ENCODE measurements at regions not wholly inside any gene's neighbourhood (a gene's known extent, or its start where the extent isn't known, plus 50 kb on each side); places are given as distances from the start of the nearest gene placed in this dataset.

DNA sequence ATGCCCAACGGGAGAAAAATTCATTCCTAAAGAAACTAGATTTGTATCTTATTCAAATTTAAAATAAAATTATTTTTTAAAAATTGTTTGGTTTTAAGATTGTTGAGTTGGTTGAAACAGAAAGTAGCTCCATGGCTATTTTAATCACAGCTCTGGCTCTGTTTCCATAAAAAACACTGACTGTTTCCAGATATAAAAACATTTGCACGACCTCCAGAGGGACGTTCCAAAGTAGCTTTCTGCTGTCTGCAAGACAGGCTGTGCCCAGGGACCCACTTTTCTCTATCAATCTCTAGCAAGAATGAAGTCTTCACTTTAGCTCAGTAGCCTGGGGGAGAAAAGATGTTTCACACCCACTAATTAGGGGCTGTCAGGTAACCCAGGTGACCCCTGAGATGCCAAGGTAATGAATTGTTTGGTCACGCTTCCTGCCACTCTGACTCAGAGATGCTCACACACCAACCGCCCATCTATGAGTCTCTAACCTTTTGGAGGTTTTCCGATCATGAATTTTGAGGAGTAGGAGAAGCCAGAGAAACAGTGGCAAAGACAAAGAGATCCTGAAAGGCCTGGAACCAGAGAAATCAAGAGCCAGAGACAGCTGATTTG lies 220.1 kb upstream of the SOX9 start:
- intact Hi-C loops (cut with DNase I): no loop called here
- H3K9me3 ChIP-seq: no peaks in the 10 kb centered on the region
- no peak for DNase-seq (ENCODE audit: extremely low spot score)
- WGBS: 66% methylated on average over 6 of the region's 6 CpGs
- H3K4me3 ChIP-seq: no peak overlapping the region
- H3K4me1 ChIP-seq: no peaks in the 10 kb centered on the region
- TF ChIP-seq POLR2A (IDR thresholded peaks at IDR 0.05; ENCODE audit: low read depth) (no peak), POLR2AphosphoS5 (IDR thresholded peaks at IDR 0.05) (no peak), EP300 (IDR thresholded peaks at IDR 0.05) (no peak)
- TF ChIP-seq, protein P1, sequence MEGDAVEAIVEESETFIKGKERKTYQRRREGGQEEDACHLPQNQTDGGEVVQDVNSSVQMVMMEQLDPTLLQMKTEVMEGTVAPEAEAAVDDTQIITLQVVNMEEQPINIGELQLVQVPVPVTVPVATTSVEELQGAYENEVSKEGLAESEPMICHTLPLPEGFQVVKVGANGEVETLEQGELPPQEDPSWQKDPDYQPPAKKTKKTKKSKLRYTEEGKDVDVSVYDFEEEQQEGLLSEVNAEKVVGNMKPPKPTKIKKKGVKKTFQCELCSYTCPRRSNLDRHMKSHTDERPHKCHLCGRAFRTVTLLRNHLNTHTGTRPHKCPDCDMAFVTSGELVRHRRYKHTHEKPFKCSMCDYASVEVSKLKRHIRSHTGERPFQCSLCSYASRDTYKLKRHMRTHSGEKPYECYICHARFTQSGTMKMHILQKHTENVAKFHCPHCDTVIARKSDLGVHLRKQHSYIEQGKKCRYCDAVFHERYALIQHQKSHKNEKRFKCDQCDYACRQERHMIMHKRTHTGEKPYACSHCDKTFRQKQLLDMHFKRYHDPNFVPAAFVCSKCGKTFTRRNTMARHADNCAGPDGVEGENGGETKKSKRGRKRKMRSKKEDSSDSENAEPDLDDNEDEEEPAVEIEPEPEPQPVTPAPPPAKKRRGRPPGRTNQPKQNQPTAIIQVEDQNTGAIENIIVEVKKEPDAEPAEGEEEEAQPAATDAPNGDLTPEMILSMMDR (IDR thresholded peaks at IDR 0.05): no peak
- no peak overlapping the region for H3K27ac ChIP-seq (replicated peaks in 1 of 4)
- H3K27me3 ChIP-seq: no peaks in the 10 kb centered on the region
- H3K36me3 ChIP-seq: no peaks in the 10 kb centered on the region

DNA sequence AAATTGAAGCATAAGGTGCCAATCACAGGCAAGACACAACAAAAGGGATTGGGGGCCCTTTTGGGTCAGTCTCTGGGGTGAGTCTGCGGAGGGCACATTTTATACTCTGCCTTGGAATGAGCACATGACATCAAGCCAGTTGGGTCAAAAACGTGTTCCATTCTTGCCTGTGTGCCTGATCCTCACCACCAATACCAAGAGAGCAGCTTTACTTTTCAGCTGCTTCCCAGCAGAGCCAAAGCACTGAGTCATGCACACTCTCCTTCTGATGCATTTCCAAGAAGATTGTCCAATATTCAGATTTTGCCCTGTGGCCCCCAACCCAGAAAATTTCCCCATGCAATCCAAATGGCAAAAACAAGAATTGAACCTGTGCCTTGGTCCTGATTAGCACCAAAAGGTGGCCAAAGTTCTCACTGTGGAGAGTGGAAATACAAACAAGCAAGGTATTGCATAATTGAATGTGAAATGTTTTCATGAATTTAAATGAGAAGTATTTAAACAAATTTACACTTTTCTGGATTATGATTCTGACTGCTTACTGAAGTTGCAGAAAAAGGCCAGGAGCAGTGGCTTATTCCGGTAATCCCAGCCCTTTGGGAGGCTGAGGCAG lies 217.8 kb upstream of the SOX9 start:
- no peaks in the 10 kb centered on the region for H3K9me3 ChIP-seq
- H3K27ac ChIP-seq (replicated peaks in 1 of 4): no peak overlapping the region
- no peaks in the 10 kb centered on the region for H3K36me3 ChIP-seq
- H3K4me1 ChIP-seq: no peaks in the 10 kb centered on the region
- no peak overlapping the region for H3K4me3 ChIP-seq
- TF ChIP-seq EP300 (IDR thresholded peaks at IDR 0.05) (no peak), POLR2A (IDR thresholded peaks at IDR 0.05; ENCODE audit: low read depth) (no peak), POLR2AphosphoS5 (IDR thresholded peaks at IDR 0.05) (no peak)
- TF ChIP-seq, protein P1 (IDR thresholded peaks at IDR 0.05): no peak
- intact Hi-C loops (cut with DNase I): no loop called here
- H3K27me3 ChIP-seq: no peaks in the 10 kb centered on the region
- DNase-seq (ENCODE audit: extremely low spot score): no peak
- 70% methylated on average over 3 of the region's 3 CpGs for WGBS

DNA sequence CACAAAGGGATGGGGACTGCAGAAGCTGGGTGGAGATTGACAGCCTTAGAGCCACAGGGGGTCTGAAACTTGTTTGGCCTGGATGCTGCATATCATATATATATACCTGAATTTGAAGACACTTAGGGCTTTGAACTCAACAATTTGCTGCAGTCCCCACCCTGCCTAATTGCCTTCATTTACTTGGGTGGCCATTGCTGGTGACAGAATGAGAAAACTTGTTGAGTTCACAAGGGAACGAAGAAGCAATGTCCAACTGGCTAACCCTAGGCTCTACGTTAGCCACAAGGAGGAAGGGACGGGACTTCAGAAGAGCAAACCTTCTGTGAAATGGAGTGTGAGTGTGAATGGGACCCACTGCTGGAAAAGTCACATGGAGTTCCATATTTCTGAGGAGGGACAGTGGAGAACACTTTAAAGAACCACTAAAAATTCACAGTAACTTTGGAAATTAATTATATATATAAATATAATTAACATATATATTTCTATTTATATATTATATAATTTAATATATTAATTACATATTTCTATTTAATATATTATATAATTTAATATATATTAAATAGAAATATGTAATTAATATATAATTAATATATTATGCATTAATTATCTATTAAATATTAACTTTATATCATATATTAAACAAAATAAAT lies 215.3 kb upstream of the SOX9 start:
- no peak for DNase-seq (ENCODE audit: extremely low spot score)
- Histone ChIP-seq H3K4me1 (no peaks in the 10 kb centered on the region), H3K9me3 (no peaks in the 10 kb centered on the region), H3K36me3 (no peaks in the 10 kb centered on the region), H3K4me3 (no peak overlapping the region), H3K27ac (replicated peaks in 1 of 4) (no peak overlapping the region), H3K27me3 (no peaks in the 10 kb centered on the region)
- intact Hi-C loops (cut with DNase I): no loop called here
- TF ChIP-seq POLR2A (IDR thresholded peaks at IDR 0.05; ENCODE audit: low read depth): no peak
- 95% methylated on average over 3 of the region's 3 CpGs for WGBS

DNA sequence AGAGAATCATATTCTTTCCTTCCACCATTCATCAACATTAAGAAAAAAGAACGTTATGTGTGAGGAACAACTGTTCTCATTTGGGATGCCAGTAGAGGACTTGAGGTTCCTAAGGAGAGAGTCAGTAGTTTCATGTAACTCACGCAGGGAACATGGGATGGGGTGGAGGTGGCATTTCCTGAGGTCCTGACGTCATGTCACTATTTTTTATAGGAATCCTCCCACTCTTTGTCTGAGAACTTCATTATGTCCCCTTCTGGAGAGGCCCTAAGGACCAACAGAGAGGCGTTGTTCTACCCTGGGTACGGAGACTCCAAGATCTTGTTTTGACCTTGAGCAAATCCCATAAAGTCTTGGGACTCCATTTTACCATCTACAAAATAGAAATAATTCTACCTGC lies 211.7 kb upstream of the SOX9 start:
- intact Hi-C loops (cut with DNase I): no loop called here
- no peaks in the 10 kb centered on the region for H3K36me3 ChIP-seq
- H3K9me3 ChIP-seq: no peaks in the 10 kb centered on the region
- no peaks in the 10 kb centered on the region for H3K27me3 ChIP-seq
- no peak overlapping the region for H3K27ac ChIP-seq (replicated peaks in 1 of 4)
- DNase-seq (ENCODE audit: extremely low spot score): no peak
- no peaks in the 10 kb centered on the region for H3K4me1 ChIP-seq
- WGBS: 97% methylated on average over 5 of the region's 5 CpGs
- TF ChIP-seq EP300 (IDR thresholded peaks at IDR 0.05): no peak
- no peak for TF ChIP-seq POLR2AphosphoS5 (IDR thresholded peaks at IDR 0.05)
- TF ChIP-seq, protein P1 (IDR thresholded peaks at IDR 0.05): no peak
- no peak overlapping the region for H3K4me3 ChIP-seq

DNA sequence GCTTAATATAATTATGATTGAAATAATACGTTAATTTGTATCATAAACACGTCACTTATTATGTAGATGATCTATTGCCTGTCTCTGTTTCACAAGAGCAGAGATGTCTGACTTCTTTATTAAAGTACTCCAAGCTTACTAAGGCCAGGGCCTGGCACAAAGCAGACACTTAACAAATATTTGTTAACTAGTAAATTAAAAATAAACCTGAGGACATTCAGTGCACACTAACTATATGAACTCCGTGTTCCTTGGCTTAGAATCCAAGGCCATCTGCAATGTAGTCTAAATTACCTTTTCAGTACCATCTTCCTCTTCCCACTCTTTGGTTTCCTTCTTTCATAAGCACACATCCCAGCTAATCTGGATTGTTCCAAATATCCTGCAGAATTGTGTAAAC lies 210.8 kb upstream of the SOX9 start:
- Histone ChIP-seq H3K4me1 (no peaks in the 10 kb centered on the region), H3K27me3 (no peaks in the 10 kb centered on the region), H3K9me3 (no peaks in the 10 kb centered on the region), H3K36me3 (no peaks in the 10 kb centered on the region), H3K27ac (replicated peaks in 1 of 4) (no peak overlapping the region), H3K4me3 (no peak overlapping the region)
- TF ChIP-seq EP300 (IDR thresholded peaks at IDR 0.05) (no peak), POLR2AphosphoS5 (IDR thresholded peaks at IDR 0.05) (no peak), POLR2A (IDR thresholded peaks at IDR 0.05; ENCODE audit: low read depth) (no peak)
- TF ChIP-seq, protein P1 (IDR thresholded peaks at IDR 0.05): no peak
- WGBS: 65% methylated on average over 3 of the region's 3 CpGs
- no peak for DNase-seq (ENCODE audit: extremely low spot score)
- intact Hi-C loops (cut with DNase I): no loop called here
